Left ventricle myocardium inferior (tissue), 1 donor: ENCODE measurements at regions not wholly inside any gene's neighbourhood (a gene's known extent, or its start where the extent isn't known, plus 50 kb on each side); places are given as distances from the start of the nearest gene placed in this dataset.

Experiments
- DNase-seq: peaks from one replicate; pipeline ENCODE4 v3.0.0-alpha.2; 2020
- H3K27ac ChIP-seq: fragments of 200-600 bp; replicated peaks from 2 replicates; pipeline ENCODE4 v1.8.0; 2021
- H3K27me3 ChIP-seq: fragments of 200-600 bp; 2 replicates; pipeline ENCODE4 v1.8.0; 2021; ENCODE audit warnings: low read depth
- H3K36me3 ChIP-seq: fragments of 200-600 bp; 2 replicates; pipeline ENCODE4 v1.8.0; 2021
- H3K4me1 ChIP-seq: fragments of 200-600 bp; 2 replicates; pipeline ENCODE4 v1.8.0; 2021
- H3K4me3 ChIP-seq: fragments of 200-600 bp; 2 replicates; pipeline ENCODE4 v1.8.0; 2021; ENCODE audit warnings: mild to moderate bottlenecking, moderate library complexity
- H3K9me3 ChIP-seq: fragments of 200-600 bp; replicated peaks from 2 replicates; pipeline ENCODE4 v1.8.0; 2021
- intact Hi-C: fragments of 100-400 bp; cut with micrococcal nuclease; formaldehyde crosslinking; loops from one replicate; pipeline ENCODE4 v1.11.0; 2022
- TF ChIP-seq, protein P1 (sequence below): fragments of 200-600 bp; IDR thresholded peaks from 2 replicates; pipeline ENCODE4 v1.8.0; 2021; ENCODE audit warnings: antibody characterized with exemption, mild to moderate bottlenecking, borderline replicate concordance
- donor health status: DM: no; HTN: yes; CAD: no; lungs with severe emphysema.

GRCh38 chr4:180960743-180961401, 1282.3 kb upstream of the TENM3 start:
- Histone ChIP-seq H3K36me3 (no peaks in the 10 kb centered on the region), H3K9me3 (no peaks in the 10 kb centered on the region), H3K4me3 (no peak overlapping the region), H3K4me1 (no peaks in the 10 kb centered on the region), H3K27ac (no peak overlapping the region), H3K27me3 (no peaks in the 10 kb centered on the region)
- TF ChIP-seq, protein P1, sequence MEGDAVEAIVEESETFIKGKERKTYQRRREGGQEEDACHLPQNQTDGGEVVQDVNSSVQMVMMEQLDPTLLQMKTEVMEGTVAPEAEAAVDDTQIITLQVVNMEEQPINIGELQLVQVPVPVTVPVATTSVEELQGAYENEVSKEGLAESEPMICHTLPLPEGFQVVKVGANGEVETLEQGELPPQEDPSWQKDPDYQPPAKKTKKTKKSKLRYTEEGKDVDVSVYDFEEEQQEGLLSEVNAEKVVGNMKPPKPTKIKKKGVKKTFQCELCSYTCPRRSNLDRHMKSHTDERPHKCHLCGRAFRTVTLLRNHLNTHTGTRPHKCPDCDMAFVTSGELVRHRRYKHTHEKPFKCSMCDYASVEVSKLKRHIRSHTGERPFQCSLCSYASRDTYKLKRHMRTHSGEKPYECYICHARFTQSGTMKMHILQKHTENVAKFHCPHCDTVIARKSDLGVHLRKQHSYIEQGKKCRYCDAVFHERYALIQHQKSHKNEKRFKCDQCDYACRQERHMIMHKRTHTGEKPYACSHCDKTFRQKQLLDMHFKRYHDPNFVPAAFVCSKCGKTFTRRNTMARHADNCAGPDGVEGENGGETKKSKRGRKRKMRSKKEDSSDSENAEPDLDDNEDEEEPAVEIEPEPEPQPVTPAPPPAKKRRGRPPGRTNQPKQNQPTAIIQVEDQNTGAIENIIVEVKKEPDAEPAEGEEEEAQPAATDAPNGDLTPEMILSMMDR: no peak
- intact Hi-C loops: no loop called here
- no peak for DNase-seq

DNA sequence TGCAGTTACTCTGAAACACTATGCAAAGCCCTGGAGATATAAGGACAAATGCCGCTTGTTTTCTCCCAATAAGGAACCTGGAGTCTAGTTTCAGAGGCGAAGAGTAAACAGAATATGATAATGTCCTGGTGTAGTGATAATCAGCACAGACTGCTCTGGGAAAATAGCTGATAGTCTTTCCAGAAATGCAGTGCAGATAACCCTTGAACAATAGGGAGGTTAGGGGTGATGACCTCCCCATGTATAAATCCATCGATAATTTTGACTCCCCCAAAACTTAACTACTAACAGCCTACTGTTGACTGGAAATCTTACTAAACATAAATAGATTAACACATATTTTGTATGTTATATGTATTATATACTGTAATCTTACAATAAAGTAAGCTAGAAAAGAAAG, 1280.9 kb upstream of the TENM3 start:
- Histone ChIP-seq H3K4me1 (no peaks in the 10 kb centered on the region), H3K36me3 (no peaks in the 10 kb centered on the region), H3K9me3 (no peaks in the 10 kb centered on the region), H3K27ac (no peak overlapping the region), H3K27me3 (no peaks in the 10 kb centered on the region), H3K4me3 (no peak overlapping the region)
- DNase-seq: no peak
- TF ChIP-seq, protein P1: no peak
- intact Hi-C loops: no loop called here

GRCh38 chr4:180966312-180966711, 1276.9 kb upstream of the TENM3 start:
- no peaks in the 10 kb centered on the region for H3K9me3 ChIP-seq
- intact Hi-C loops: no loop called here
- H3K36me3 ChIP-seq: no peaks in the 10 kb centered on the region
- TF ChIP-seq, protein P1: no peak
- H3K27me3 ChIP-seq: no peaks in the 10 kb centered on the region
- no peak overlapping the region for H3K27ac ChIP-seq
- no peak for DNase-seq
- H3K4me1 ChIP-seq: no peaks in the 10 kb centered on the region
- H3K4me3 ChIP-seq: no peak overlapping the region

DNA sequence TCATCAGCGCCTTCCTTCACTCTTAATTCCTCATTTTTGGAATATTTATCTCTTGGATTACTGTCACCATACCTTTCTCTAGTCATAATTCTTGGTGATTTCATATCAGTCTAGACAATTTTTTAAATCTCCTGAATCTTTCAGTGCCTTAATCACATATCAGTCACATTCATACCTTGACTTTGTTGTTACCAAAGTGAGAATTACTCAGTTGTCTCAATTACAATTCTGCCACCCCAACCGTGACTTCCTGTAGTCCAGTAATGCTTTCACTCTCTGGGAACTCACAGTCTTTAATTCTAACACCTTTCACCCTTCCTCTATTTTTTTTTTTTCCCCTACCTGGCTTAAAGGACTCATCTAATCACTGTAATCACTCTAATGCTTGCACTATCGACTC, 1275.3 kb upstream of the TENM3 start:
- Histone ChIP-seq H3K9me3 (no peaks in the 10 kb centered on the region), H3K4me3 (no peak overlapping the region), H3K27ac (no peak overlapping the region), H3K4me1 (no peaks in the 10 kb centered on the region), H3K36me3 (no peaks in the 10 kb centered on the region), H3K27me3 (no peaks in the 10 kb centered on the region)
- intact Hi-C loops: no loop called here
- TF ChIP-seq, protein P1: no peak
- no peak for DNase-seq

DNA sequence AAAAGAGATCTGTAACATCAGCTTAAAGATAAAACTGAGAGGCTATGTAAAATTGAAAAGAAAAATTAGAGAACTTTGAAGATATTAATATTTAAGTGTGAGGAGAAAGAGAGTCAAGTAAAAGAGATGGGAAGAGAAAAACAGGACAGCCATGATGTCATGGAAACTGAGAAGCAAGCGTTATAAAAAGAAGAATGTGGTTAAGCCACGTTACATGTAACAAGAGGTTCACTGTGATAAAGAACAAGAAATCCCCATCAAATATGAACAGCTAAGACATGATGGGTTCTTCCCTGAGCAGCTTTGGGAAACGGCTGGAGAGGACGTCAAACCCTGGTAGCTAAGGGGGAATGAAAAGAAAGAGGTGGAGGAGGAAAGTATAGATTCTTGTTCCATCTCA, 1269.3 kb upstream of the TENM3 start:
- no peaks in the 10 kb centered on the region for H3K36me3 ChIP-seq
- TF ChIP-seq, protein P1: no peak
- no peaks in the 10 kb centered on the region for H3K4me1 ChIP-seq
- H3K27me3 ChIP-seq: no peaks in the 10 kb centered on the region
- H3K4me3 ChIP-seq: no peak overlapping the region
- no peaks in the 10 kb centered on the region for H3K9me3 ChIP-seq
- intact Hi-C loops: no loop called here
- no peak overlapping the region for H3K27ac ChIP-seq
- no peak for DNase-seq

- TF ChIP-seq, protein P1: no peak
- intact Hi-C loops: no loop called here
- no peak for DNase-seq
Observed at GRCh38 chr4:180990931-180991330, 1252.3 kb upstream of the TENM3 start.

More at GRCh38 chr4:180990931-180991330, 1252.3 kb upstream of the TENM3 start:
- no peaks in the 10 kb centered on the region for H3K27me3 ChIP-seq
- no peak overlapping the region for H3K27ac ChIP-seq
- H3K9me3 ChIP-seq: no peaks in the 10 kb centered on the region
- no peak overlapping the region for H3K4me3 ChIP-seq
- H3K4me1 ChIP-seq: no peaks in the 10 kb centered on the region
- H3K36me3 ChIP-seq: no peaks in the 10 kb centered on the region
